Heart right ventricle (tissue), 16 donors: ENCODE measurements at regions not wholly inside any gene's neighbourhood (a gene's known extent, or its start where the extent isn't known, plus 50 kb on each side); places are given as distances from the start of the nearest gene placed in this dataset.

Source experiments
- ATAC-seq, 8 donors: fragments of 200-7000 bp; cut with Tn5 transposase; one replicate each; pipeline ENCODE4 v1.9.1; 2020; ENCODE audit warnings: mild to moderate bottlenecking in 8 of 8, moderate library complexity in 8 of 8, moderate number of reproducible peaks in 1 of 8
- DNase-seq, 2 donors: peaks; one replicate each; pipeline ENCODE4 v3.0.0-alpha.2; 2020
- H3K27ac ChIP-seq, 10 donors: fragments of 200-600 bp; sonication (generic) in 2 of 10; one replicate each; pipeline versions ENCODE4 v1.5.0 to v1.8.0; 2020 to 2022; ENCODE audit warnings: mild to moderate bottlenecking in 3 of 10
- H3K27me3 ChIP-seq, 7 donors: fragments of 200-600 bp; one replicate each; pipeline ENCODE4 v1.8.0; 2021 to 2022; ENCODE audit warnings: mild to moderate bottlenecking in 2 of 7
- H3K36me3 ChIP-seq, 9 donors: fragments of 200-600 bp; sonication (generic) in 1 of 9; one replicate each; pipeline versions ENCODE4 v1.5.0 to v1.8.0; 2020 to 2022; ENCODE audit warnings: mild to moderate bottlenecking in 2 of 9
- H3K4me1 ChIP-seq, 9 donors: fragments of 200-600 bp; sonication (generic) in 1 of 9; one replicate each; pipeline versions ENCODE4 v1.5.0 to v1.8.0; 2020 to 2022; ENCODE audit warnings: mild to moderate bottlenecking in 4 of 9
- H3K4me3 ChIP-seq, 10 donors: fragments of 200-600 bp; sonication (generic) in 2 of 10; one replicate each; pipeline versions ENCODE4 v1.5.0 to v1.8.0; 2020 to 2022; ENCODE audit warnings: mild to moderate bottlenecking in 7 of 10, moderate library complexity in 2 of 10
- H3K9me3 ChIP-seq, 11 donors: fragments of 200-600 bp in 10 of 11; sonication (generic) in 2 of 11; one replicate each; pipeline versions ENCODE4 v1.5.0 to v1.8.0; 2013 to 2022; ENCODE audit warnings: mild to moderate bottlenecking in 2 of 11, control low read depth in 1 of 11, moderate library complexity in 1 of 11
- CTCF ChIP-seq, 9 donors: fragments of 200-600 bp; sonication (generic) in 2 of 9; IDR thresholded peaks; one replicate each; pipeline versions ENCODE4 v1.5.0 to v1.8.0; 2021 to 2022; ENCODE audit warnings: antibody characterized with exemption in 9 of 9, mild to moderate bottlenecking in 5 of 9, moderate library complexity in 1 of 9
- WGBS, 2 donors: extraction: QIAGEN DNeasy Blood & Tissue Kit; methylation state at CpG; one replicate each; pipeline ENCODE4 v1.1.7; 2013; ENCODE audit warnings: inconsistent platforms in 1 of 2; 5-methylcytosine and 5-hydroxymethylcytosine counted together
- intact Hi-C, 10 donors: fragments of 100-400 bp; cut with DNase I; formaldehyde crosslinking; loops; one replicate each; pipeline versions ENCODE4 v1.11.1 to v1.14.2; 2022
- donor health status: Arrhythmogenic right ventricular cardiomyopathy.
- donor health status: ischemic (EF 13 %, LVEDD 7.1; RV severe dilation, severe dysfunction).
- donor health status: healthy with polysubstance abuse.
- donor health status: DM: no; HTN: yes; CAD: no.
- donor health status: DM: no; HTN: no; CAD: no.
- donor health status: ischemic (EF 25% LVEDD 6.9; RV normal size, moderate dysfunction).
- donor health status: ischemic (EF 25% LVEDD 5.7; RV mildly dilated, moderate dysfunction).
- donor health status: healthy.
- donor health status: DM: yes; HTN: yes; CAD: no.
- donor health status: Ischemic cardiomyopathy.
- donor health status: ischemic (EF 35%, LVEDD 5.7; RV mildly dilated, moderate dysfunction).
- donor health status: nonischemic (EF 11% LVEDD 7.7; RV severe dilation, severe dysfunction).
- donor health status: DM: yes; HTN: yes; CAD: no.
- donor health status: PGD.
- donor health status: ischemic (EF 29% LVEDD 5.4; RV normal size, mild dysfunction).
- donor health status: nonischemic (EF 23%, LVEDD 6.1; RV moderate dilation, normal function).

GRCh38 chr5:4245511-4245910, 649.9 kb downstream of the IRX1 start:
- Histone ChIP-seq H3K27me3 (peaks cover 0 to 26% (median 0%) of the 10 kb centered on the region in 7 donors), H3K27ac (no peak overlapping the region), H3K36me3 (no peaks in the 10 kb centered on the region), H3K4me1 (no peaks in the 10 kb centered on the region), H3K4me3 (no peak overlapping the region), H3K9me3 (no peaks in the 10 kb centered on the region)
- intact Hi-C loops, result no loop called here
- DNase-seq (no peak), ATAC-seq (no peak)
- WGBS, 2 donors, result 58 to 60% methylated on average over 10 of the region's 10 CpGs
- TF ChIP-seq CTCF (IDR thresholded peaks at IDR 0.05), result no peak

GRCh38 chr5:4246447-4246846, 650.8 kb downstream of the IRX1 start:
- no peak for TF ChIP-seq CTCF (IDR thresholded peaks at IDR 0.05)
- no peak overlapping the region for H3K4me3 ChIP-seq
- WGBS, 2 donors, result 78 to 80% methylated on average over 2 of the region's 2 CpGs
- H3K36me3 ChIP-seq, result no peaks in the 10 kb centered on the region
- no peak overlapping the region for H3K27ac ChIP-seq
- ATAC-seq (no peak), DNase-seq (no peak)
- no peaks in the 10 kb centered on the region for H3K4me1 ChIP-seq
- no peaks in the 10 kb centered on the region for H3K9me3 ChIP-seq
- intact Hi-C loops, result no loop called here
- H3K27me3 ChIP-seq, result peaks cover 0 to 26% (median 0%) of the 10 kb centered on the region in 7 donors

GRCh38 chr5:4250254-4250653, 654.6 kb downstream of the IRX1 start:
- ATAC-seq, result no peak
- Histone ChIP-seq H3K4me1 (no peaks in the 10 kb centered on the region), H3K9me3 (no peaks in the 10 kb centered on the region), H3K27ac (no peak overlapping the region), H3K36me3 (no peaks in the 10 kb centered on the region), H3K27me3 (peaks cover 0 to 24% (median 0%) of the 10 kb centered on the region in 7 donors), H3K4me3 (no peak overlapping the region)
- intact Hi-C loops, result no loop called here
- WGBS, 2 donors, result 84 to 89% methylated on average over 4 of the region's 4 CpGs
- no peak for TF ChIP-seq CTCF (IDR thresholded peaks at IDR 0.05)
- DNase-seq, result no peak

- DNase-seq (no peak), ATAC-seq (no peak)
- H3K9me3 ChIP-seq, result no peaks in the 10 kb centered on the region
- no peak overlapping the region for H3K27ac ChIP-seq
- 81 to 91% methylated on average over 4 of the region's 4 CpGs for WGBS, 2 donors
- no peak for TF ChIP-seq CTCF (IDR thresholded peaks at IDR 0.05)
- H3K36me3 ChIP-seq, result no peaks in the 10 kb centered on the region
- no peak overlapping the region for H3K4me3 ChIP-seq
- intact Hi-C loops, result no loop called here
- H3K4me1 ChIP-seq, result no peaks in the 10 kb centered on the region
- peaks cover 0 to 5% (median 0%) of the 10 kb centered on the region in 7 donors for H3K27me3 ChIP-seq
Observed at GRCh38 chr5:4252385-4252784, 656.8 kb downstream of the IRX1 start.

GRCh38 chr5:4254736-4255135, 659.1 kb downstream of the IRX1 start:
- no peaks in the 10 kb centered on the region for H3K4me1 ChIP-seq
- ATAC-seq (no peak), DNase-seq (no peak)
- TF ChIP-seq CTCF (IDR thresholded peaks at IDR 0.05), result no peak
- no peak overlapping the region for H3K27ac ChIP-seq
- H3K9me3 ChIP-seq, result no peaks in the 10 kb centered on the region
- WGBS, 2 donors, result 93 to 94% methylated on average over 6 of the region's 6 CpGs
- no peaks in the 10 kb centered on the region for H3K27me3 ChIP-seq
- intact Hi-C loops, result no loop called here
- H3K36me3 ChIP-seq, result no peaks in the 10 kb centered on the region
- no peak overlapping the region for H3K4me3 ChIP-seq
